SH-SY5Y (cell line): ENCODE measurements at regions not wholly inside any gene's neighbourhood (a gene's known extent, or its start where the extent isn't known, plus 50 kb on each side); places are given as distances from the start of the nearest gene placed in this dataset.

Experiments
- GATA2 ChIP-seq: IDR thresholded peaks from 2 replicates; pipeline ENCODE4 v1.6.1; 2011; ENCODE audit warnings: mild to moderate bottlenecking, low read depth, low read length
- GATA3 ChIP-seq: IDR thresholded peaks from 2 replicates; pipeline ENCODE4 v1.6.1; 2011; ENCODE audit warnings: low read depth, mild to moderate bottlenecking, low read length, moderate library complexity

- TF ChIP-seq GATA2 (peak; percentile 83), GATA3 (no peak)
Observed at GRCh38 chr1:216841165-216841564, 117.9 kb upstream of the ESRRG start.

- no peak for TF ChIP-seq GATA3
- no peak for TF ChIP-seq GATA2
Observed at GRCh38 chr1:216836316-216836715, 113.1 kb upstream of the ESRRG start.

- TF ChIP-seq GATA3 (no peak), GATA2 (peak; percentile 18; the same call in 1 of the 2 replicates)
Observed at GRCh38 chr1:216833509-216833908, 110.3 kb upstream of the ESRRG start.

- TF ChIP-seq GATA2 = no peak
- no peak for TF ChIP-seq GATA3
Observed at GRCh38 chr1:216832192-216832591, 109.0 kb upstream of the ESRRG start.

- TF ChIP-seq GATA2 (no peak), GATA3 (no peak)
Observed at GRCh38 chr1:216830424-216831210, 107.4 kb upstream of the ESRRG start.

- TF ChIP-seq GATA3 = no peak
Observed at GRCh38 chr1:216827251-216827650, 104.0 kb upstream of the ESRRG start.

GRCh38 chr1:216826646-216827045 lies 103.4 kb upstream of the ESRRG start:
- TF ChIP-seq GATA2 = no peak
- TF ChIP-seq GATA3 = no peak

- TF ChIP-seq GATA3 (no peak), GATA2 (no peak)
Observed at GRCh38 chr1:216826214-216826613, 103.0 kb upstream of the ESRRG start.

GRCh38 chr1:216825557-216825956 lies 102.3 kb upstream of the ESRRG start:
- no peak for TF ChIP-seq GATA2
- TF ChIP-seq GATA3 = no peak

- TF ChIP-seq GATA2 = no peak
- no peak for TF ChIP-seq GATA3
Observed at GRCh38 chr1:216824511-216824910, 101.3 kb upstream of the ESRRG start.

GRCh38 chr1:216823731-216824130 lies 100.5 kb upstream of the ESRRG start:
- TF ChIP-seq GATA3 (no peak), GATA2 (no peak)

GRCh38 chr1:216822480-216822879 lies 99.3 kb upstream of the ESRRG start:
- TF ChIP-seq GATA3 (no peak), GATA2 (no peak)

GRCh38 chr1:216820345-216820744 lies 97.1 kb upstream of the ESRRG start:
- no peak for TF ChIP-seq GATA3
- TF ChIP-seq GATA2 = no peak

GRCh38 chr1:216818284-216818683 lies 95.1 kb upstream of the ESRRG start:
- TF ChIP-seq GATA3 (no peak), GATA2 (no peak)

- TF ChIP-seq GATA2 (no peak), GATA3 (no peak)
Observed at GRCh38 chr1:216815260-216816131, 92.3 kb upstream of the ESRRG start.
